C4-2B (cell line): ENCODE measurements at regions not wholly inside any gene's neighbourhood (a gene's known extent, or its start where the extent isn't known, plus 50 kb on each side); places are given as distances from the start of the nearest gene placed in this dataset.

ENCODE experiments used
- ZFX ChIP-seq: fragments of 450-650 bp; IDR thresholded peaks from 2 replicates; pipeline ENCODE4 v1.6.1; 2017
- TF ChIP-seq, protein P1 (sequence below): fragments of 450-650 bp; conservative IDR thresholded peaks from 2 replicates; pipeline ENCODE4 v1.5.1; 2017; ENCODE audit warnings: mild to moderate bottlenecking

DNA sequence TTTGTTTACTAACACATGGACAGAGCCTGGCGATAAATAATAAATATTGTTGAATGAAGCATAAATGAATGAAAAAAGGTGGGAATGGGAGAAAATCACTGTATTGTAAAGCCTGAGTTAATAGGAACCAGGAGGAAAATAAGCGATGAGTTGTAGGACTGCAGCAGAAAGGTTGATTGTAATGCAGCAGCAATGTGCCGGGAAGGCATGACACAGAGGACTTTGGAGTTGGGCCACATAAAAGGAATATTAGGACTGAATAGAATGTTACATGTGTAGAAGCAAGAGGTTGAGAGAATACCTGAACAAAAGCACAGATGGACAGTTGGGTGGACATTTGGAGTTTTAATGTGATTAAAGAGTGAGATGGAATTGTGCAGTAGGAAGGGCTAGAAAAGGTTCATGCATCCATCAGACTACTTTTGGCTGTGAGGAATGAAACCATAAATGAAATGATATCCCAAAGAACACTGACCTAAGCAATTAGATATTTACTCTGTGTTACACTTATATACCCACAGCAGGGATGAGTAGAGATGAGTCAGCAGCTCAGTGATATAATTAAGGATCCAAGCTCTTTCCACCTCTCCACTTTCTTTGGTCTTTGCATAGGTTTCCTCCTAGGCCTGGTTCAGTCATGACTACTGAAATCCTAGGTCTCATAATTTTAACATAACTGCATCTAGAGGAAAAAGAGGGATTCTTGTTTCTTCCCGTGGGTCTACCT is 55.4 kb downstream of the CCER1 start:
- TF ChIP-seq, protein P1, sequence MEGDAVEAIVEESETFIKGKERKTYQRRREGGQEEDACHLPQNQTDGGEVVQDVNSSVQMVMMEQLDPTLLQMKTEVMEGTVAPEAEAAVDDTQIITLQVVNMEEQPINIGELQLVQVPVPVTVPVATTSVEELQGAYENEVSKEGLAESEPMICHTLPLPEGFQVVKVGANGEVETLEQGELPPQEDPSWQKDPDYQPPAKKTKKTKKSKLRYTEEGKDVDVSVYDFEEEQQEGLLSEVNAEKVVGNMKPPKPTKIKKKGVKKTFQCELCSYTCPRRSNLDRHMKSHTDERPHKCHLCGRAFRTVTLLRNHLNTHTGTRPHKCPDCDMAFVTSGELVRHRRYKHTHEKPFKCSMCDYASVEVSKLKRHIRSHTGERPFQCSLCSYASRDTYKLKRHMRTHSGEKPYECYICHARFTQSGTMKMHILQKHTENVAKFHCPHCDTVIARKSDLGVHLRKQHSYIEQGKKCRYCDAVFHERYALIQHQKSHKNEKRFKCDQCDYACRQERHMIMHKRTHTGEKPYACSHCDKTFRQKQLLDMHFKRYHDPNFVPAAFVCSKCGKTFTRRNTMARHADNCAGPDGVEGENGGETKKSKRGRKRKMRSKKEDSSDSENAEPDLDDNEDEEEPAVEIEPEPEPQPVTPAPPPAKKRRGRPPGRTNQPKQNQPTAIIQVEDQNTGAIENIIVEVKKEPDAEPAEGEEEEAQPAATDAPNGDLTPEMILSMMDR, result no peak
- TF ChIP-seq ZFX, result no peak
